ENCODE measurements at regions not wholly inside any gene's neighbourhood (a gene's known extent, or its start where the extent isn't known, plus 50 kb on each side); places are given as distances from the start of the nearest gene placed in this dataset.

DNA sequence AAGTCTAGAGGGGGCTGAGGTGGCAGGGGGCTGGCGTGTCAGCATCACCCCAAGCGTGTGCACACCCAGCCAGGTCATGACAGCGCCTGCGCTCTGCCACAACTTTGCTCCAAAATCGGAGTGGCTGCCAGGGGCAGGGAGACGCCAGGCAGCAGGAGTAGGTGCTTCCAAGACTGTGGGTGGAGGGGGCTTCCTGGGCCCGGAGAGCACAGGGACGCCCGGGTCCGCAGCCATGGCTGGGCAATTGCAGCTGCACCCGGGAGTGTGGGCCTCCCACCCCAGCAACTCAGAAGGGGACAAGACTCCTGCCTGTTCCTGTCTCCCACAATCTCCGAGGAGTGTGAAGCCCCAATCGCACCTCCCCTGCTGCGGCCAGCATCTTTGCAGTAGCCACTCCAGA is 53.1 kb upstream of the CYYR1 start:
- Histone ChIP-seq H3K27me3 (ENCODE audit: control insufficient read depth, low read length) (no peaks in the 10 kb centered on the region), H3K9me2 (replicated peaks; ENCODE audit: control insufficient read depth, low read length) (no peaks in the 10 kb centered on the region), H3F3A (ENCODE audit: control insufficient read depth, insufficient read depth) (no peaks in the 10 kb centered on the region), H3K4me2 (ENCODE audit: low read length) (no peak overlapping the region), H3K9me3 (ENCODE audit: control insufficient read depth, insufficient read depth, low read length) (no peaks in the 10 kb centered on the region; the same call in 1 of the 2 replicates), H4K20me1 (ENCODE audit: control insufficient read depth, insufficient read depth, low read depth, low read length) (no peaks in the 10 kb centered on the region), H3K27ac (ENCODE audit: low read depth, low read length) (no peak overlapping the region), H3K36me3 (ENCODE audit: control insufficient read depth, low read length) (no peaks in the 10 kb centered on the region), H3K4me1 (ENCODE audit: control insufficient read depth, low read length) (no peaks in the 10 kb centered on the region), H3K4me3 (ENCODE audit: low read length) (no peak overlapping the region), H3K79me2 (ENCODE audit: control insufficient read depth, low read length) (no peaks in the 10 kb centered on the region)
- TF ChIP-seq EZH2phosphoT487 (IDR thresholded peaks at IDR 0.05; ENCODE audit: borderline replicate concordance, low read length) = no peak
- TF ChIP-seq, protein P1, sequence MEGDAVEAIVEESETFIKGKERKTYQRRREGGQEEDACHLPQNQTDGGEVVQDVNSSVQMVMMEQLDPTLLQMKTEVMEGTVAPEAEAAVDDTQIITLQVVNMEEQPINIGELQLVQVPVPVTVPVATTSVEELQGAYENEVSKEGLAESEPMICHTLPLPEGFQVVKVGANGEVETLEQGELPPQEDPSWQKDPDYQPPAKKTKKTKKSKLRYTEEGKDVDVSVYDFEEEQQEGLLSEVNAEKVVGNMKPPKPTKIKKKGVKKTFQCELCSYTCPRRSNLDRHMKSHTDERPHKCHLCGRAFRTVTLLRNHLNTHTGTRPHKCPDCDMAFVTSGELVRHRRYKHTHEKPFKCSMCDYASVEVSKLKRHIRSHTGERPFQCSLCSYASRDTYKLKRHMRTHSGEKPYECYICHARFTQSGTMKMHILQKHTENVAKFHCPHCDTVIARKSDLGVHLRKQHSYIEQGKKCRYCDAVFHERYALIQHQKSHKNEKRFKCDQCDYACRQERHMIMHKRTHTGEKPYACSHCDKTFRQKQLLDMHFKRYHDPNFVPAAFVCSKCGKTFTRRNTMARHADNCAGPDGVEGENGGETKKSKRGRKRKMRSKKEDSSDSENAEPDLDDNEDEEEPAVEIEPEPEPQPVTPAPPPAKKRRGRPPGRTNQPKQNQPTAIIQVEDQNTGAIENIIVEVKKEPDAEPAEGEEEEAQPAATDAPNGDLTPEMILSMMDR (IDR thresholded peaks at IDR 0.05; ENCODE audit: low read depth, low read length, poor library complexity, severe bottlenecking) = no peak

DNA sequence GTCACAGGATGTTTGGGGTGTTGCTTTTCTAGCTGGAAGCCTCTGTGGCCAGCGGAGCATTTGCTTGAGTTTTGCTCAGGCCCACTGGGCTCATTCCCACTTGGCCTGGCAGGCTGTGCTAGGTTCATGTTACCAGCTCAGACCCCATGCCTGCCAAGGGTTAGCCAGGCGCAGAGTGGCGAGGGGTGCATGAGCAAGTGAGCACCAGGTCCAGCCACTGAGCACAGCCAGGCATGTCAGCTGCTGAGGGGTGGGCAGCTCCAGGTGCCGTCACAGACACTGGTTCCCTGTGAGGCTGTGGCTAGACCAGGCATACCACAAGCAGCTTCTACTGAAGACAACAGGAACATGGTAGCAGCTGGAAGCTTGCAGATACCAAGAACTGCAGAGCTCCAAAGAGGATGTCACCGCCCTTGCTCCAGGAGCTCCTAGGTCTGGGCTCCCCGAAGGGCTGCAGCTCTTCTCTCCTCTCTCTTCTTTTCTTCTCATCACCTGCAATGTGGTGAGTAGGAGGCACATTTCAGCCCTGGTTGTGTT is 52.0 kb upstream of the CYYR1 start:
- no peaks in the 10 kb centered on the region for H3K27me3 ChIP-seq (ENCODE audit: control insufficient read depth, low read length)
- TF ChIP-seq EZH2phosphoT487 (IDR thresholded peaks at IDR 0.05; ENCODE audit: borderline replicate concordance, low read length) = no peak
- no peaks in the 10 kb centered on the region for H3K9me2 ChIP-seq (replicated peaks; ENCODE audit: control insufficient read depth, low read length)
- H3F3A ChIP-seq (ENCODE audit: control insufficient read depth, insufficient read depth) = no peaks in the 10 kb centered on the region
- H4K20me1 ChIP-seq (ENCODE audit: control insufficient read depth, insufficient read depth, low read depth, low read length) = no peaks in the 10 kb centered on the region
- H3K27ac ChIP-seq (ENCODE audit: low read depth, low read length) = no peak overlapping the region
- H3K4me1 ChIP-seq (ENCODE audit: control insufficient read depth, low read length) = no peaks in the 10 kb centered on the region
- no peak overlapping the region for H3K4me2 ChIP-seq (ENCODE audit: low read length)
- H3K79me2 ChIP-seq (ENCODE audit: control insufficient read depth, low read length) = no peaks in the 10 kb centered on the region
- no peaks in the 10 kb centered on the region for H3K36me3 ChIP-seq (ENCODE audit: control insufficient read depth, low read length)
- no peaks in the 10 kb centered on the region; the same call in 1 of the 2 replicates for H3K9me3 ChIP-seq (ENCODE audit: control insufficient read depth, insufficient read depth, low read length)
- no peak overlapping the region for H3K4me3 ChIP-seq (ENCODE audit: low read length)
